Lower leg skin (tissue), 4 donors: ENCODE measurements at regions not wholly inside any gene's neighbourhood (a gene's known extent, or its start where the extent isn't known, plus 50 kb on each side); places are given as distances from the start of the nearest gene placed in this dataset.

ENCODE experiments used
- DNase-seq, 2 donors: peaks; one replicate each; pipeline ENCODE4 v3.0.0-alpha.2; 2019; ENCODE audit warnings: low spot score in 2 of 2
- H3K4me3 ChIP-seq: fragments of 200-600 bp; sonication (generic); 2 replicates; pipeline ENCODE4 v1.5.1; 2017; ENCODE audit warnings: mild to moderate bottlenecking, low read depth; ENCODE audit not compliant: poor library complexity, severe bottlenecking
- POLR2A ChIP-seq, 2 donors: fragments of 450-650 bp; IDR thresholded peaks; one replicate each; pipeline ENCODE4 v1.6.1; 2016 to 2017; ENCODE audit warnings: antibody characterized with exemption in 2 of 2, mild to moderate bottlenecking in 1 of 2, moderate library complexity in 1 of 2
- WGBS, 2 donors: methylation state at CpG; one replicate each; pipeline ENCODE4 v1.1.5; 2018; 5-methylcytosine and 5-hydroxymethylcytosine counted together
- intact Hi-C: fragments of 100-400 bp; cut with DNase I; formaldehyde crosslinking; loops from one replicate; pipeline ENCODE4 v1.15.0; 2023; ENCODE audit warnings: low total_unique reads
- TF ChIP-seq, protein P1 (sequence below), 3 donors: fragments of 450-650 bp; IDR thresholded peaks; one replicate each; pipeline ENCODE4 v1.5.1; 2016; ENCODE audit warnings: antibody characterized with exemption in 3 of 3, mild to moderate bottlenecking in 3 of 3, moderate library complexity in 2 of 3

DNA sequence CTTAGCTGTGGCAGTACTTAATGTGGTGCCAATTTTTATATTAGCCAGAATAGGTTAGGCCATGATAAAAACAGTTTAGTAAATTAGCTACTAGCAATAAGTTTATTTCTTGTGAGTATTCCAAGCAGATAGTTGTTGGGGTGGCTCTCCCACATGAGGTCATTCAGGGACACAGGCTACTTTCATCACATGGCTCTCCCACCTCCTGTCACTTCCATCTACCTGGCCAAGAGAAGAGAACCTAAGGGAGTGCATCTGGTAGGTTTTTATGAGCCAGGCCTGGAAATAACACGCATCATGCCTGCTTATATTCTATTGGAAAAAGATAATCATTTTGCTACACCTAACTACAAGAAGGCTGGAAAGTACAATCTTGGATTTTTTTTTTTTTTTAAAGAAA, 161.4 kb upstream of the CCNH start:
- H3K4me3 ChIP-seq = no peak overlapping the region
- no peak for DNase-seq
- intact Hi-C loops = no loop called here
- TF ChIP-seq, protein P1, sequence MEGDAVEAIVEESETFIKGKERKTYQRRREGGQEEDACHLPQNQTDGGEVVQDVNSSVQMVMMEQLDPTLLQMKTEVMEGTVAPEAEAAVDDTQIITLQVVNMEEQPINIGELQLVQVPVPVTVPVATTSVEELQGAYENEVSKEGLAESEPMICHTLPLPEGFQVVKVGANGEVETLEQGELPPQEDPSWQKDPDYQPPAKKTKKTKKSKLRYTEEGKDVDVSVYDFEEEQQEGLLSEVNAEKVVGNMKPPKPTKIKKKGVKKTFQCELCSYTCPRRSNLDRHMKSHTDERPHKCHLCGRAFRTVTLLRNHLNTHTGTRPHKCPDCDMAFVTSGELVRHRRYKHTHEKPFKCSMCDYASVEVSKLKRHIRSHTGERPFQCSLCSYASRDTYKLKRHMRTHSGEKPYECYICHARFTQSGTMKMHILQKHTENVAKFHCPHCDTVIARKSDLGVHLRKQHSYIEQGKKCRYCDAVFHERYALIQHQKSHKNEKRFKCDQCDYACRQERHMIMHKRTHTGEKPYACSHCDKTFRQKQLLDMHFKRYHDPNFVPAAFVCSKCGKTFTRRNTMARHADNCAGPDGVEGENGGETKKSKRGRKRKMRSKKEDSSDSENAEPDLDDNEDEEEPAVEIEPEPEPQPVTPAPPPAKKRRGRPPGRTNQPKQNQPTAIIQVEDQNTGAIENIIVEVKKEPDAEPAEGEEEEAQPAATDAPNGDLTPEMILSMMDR (IDR thresholded peaks at IDR 0.05) = no peak
- TF ChIP-seq POLR2A (IDR thresholded peaks at IDR 0.05) = no peak
- WGBS, 2 donors = 76% methylated on average over 1 of the region's 1 CpG

DNA sequence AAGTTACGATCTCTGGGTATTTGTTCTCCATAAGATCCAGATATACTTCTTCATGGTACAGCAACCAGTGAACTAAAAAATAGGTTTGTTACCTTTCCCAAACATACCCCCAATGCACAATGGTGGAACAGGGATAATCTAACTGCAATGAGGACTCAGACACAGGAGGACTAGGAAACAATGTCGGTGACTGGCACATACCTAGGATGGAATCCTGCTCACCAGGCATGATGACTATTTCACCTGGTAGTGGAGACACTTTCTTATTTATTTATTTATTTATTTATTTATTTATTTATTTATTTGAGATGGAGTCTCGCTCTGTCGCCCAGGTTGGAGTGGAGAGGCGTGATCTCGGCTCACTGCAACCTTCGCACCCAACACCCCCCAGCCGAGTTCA, 159.9 kb upstream of the CCNH start:
- intact Hi-C loops = no loop called here
- no peak for TF ChIP-seq POLR2A (IDR thresholded peaks at IDR 0.05)
- TF ChIP-seq, protein P1 (IDR thresholded peaks at IDR 0.05) = no peak
- 92 to 93% methylated on average over 8 of the region's 8 CpGs for WGBS, 2 donors
- no peak overlapping the region for H3K4me3 ChIP-seq
- no peak for DNase-seq

DNA sequence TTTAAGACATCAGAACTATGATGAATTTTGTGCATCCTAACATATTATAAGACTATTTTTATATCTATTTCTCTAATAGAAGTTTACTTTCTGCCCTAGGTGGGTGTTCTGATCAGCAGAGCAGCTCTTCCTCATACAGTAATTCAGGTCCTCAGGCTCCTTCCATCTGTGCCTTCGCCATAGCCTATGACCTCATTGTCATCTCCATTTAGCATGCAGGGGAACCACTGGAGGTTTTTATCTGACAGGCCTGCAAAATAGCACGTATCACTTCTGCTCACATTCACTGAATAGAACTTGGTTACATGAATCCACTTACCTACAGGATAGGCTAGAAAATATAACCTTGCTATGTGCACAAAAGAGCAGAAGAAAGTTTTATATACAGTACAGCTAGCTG, 159.4 kb upstream of the CCNH start:
- 69 to 72% methylated on average over 2 of the region's 2 CpGs for WGBS, 2 donors
- no peak for DNase-seq
- no peak for TF ChIP-seq POLR2A (IDR thresholded peaks at IDR 0.05)
- TF ChIP-seq, protein P1 (IDR thresholded peaks at IDR 0.05) = no peak
- intact Hi-C loops = no loop called here
- no peak overlapping the region for H3K4me3 ChIP-seq

DNA sequence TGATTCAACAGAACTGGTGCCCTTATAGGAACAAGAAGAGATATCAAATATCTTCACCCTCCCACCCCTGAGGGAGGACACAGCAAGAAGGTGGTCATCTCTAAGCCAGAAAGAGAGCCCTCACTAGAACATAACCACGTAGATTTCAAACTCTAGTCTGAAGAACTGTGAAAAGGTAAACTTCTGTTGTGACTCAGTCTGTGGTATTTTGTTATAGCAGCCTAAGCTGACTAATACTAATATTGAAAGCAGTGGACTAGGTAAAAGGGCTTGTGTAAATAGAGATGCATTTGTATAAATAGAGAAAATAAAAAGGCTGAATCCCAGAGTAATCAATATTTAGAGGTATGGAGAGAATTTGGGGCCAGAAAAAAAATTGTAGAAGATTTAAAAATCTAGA, 157.6 kb upstream of the CCNH start:
- TF ChIP-seq POLR2A (IDR thresholded peaks at IDR 0.05) = no peak
- TF ChIP-seq, protein P1 (IDR thresholded peaks at IDR 0.05) = no peak
- no peak overlapping the region for H3K4me3 ChIP-seq
- DNase-seq = no peak
- 83 to 86% methylated on average over 1 of the region's 1 CpG for WGBS, 2 donors
- intact Hi-C loops = no loop called here

DNA sequence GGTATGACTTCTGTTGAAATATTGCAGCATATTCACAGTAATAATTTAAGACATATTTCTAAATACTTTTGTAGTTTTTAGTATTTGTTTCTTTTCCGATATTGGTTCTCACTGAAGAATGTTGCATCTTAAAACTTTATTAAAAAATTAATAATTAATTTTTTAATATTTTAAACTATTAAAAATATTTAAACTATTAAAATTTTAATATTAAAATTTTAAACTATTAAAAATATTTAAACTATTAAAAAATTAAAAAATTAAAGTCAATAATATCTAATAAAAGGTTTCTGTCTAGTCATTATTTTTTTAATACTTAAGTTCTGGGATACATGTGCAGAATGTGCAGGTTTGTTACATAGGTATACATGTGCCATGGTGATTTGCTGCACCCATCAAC, 149.3 kb upstream of the CCNH start:
- DNase-seq = no peak
- no peak overlapping the region for H3K4me3 ChIP-seq
- TF ChIP-seq, protein P1 (IDR thresholded peaks at IDR 0.05) = no peak
- TF ChIP-seq POLR2A (IDR thresholded peaks at IDR 0.05) = no peak
- 89 to 97% methylated on average over 1 of the region's 1 CpG for WGBS, 2 donors
- intact Hi-C loops = no loop called here

DNA sequence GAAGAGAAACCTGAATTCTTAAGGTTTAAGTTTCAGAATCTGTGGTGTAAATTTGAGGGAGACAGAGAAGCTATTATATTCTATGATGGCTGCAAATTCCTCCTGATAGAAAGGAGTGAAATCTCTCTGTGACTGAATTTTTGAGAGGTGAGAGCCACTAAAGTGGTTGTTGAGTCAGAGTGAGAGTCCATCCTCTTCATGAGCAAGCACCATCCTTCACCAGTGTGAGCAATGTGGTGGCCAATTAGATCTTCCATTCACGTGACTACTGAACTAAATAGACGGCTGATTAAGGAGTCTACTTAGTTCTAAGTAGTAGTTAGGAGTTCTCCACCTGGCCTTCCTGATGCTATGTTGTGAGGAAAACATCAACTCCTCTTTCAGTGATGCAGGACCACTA, 147.8 kb upstream of the CCNH start:
- no peak for DNase-seq
- WGBS, 2 donors = 75 to 76% methylated on average over 2 of the region's 2 CpGs
- no peak for TF ChIP-seq POLR2A (IDR thresholded peaks at IDR 0.05)
- TF ChIP-seq, protein P1 (IDR thresholded peaks at IDR 0.05) = no peak
- no peak overlapping the region for H3K4me3 ChIP-seq
- intact Hi-C loops = no loop called here
